HEK293 (cell line): ENCODE measurements at regions not wholly inside any gene's neighbourhood (a gene's known extent, or its start where the extent isn't known, plus 50 kb on each side); places are given as distances from the start of the nearest gene placed in this dataset.

Source experiments
- CTCF ChIA-PET: fragments of 350-600 bp; formaldehyde crosslinking; extraction: SDS; loops from one replicate; lab custom pipeline; 2021; ENCODE audit warnings: antibody characterized with exemption; lab: Yijun Ruan, JAX
- POLR2A ChIA-PET: fragments of 300-600 bp; formaldehyde crosslinking; extraction: SDS; loops from one replicate; lab custom pipeline; 2020; ENCODE audit warnings: antibody characterized with exemption, inconsistent platforms; lab: Yijun Ruan, JAX
- H3K27ac ChIP-seq: fragments of 200-500 bp; sonication (Bioruptor generic); 2 replicates; pipeline ENCODE4 v1.5.1; 2014; ENCODE audit warnings: low read depth, low read length, control low read depth, inconsistent platforms; ENCODE audit errors: extremely low read depth
- H3K36me3 ChIP-seq, 2 experiments: fragments of 200-500 bp in 1 of 2; sonication (Bioruptor generic) in 1 of 2; 1 replicate in 1 of 2; 2 replicates in 1 of 2; pipeline ENCODE4 v1.5.1; 2014 to 2017; ENCODE audit warnings: inconsistent platforms in 2 of 2, low read length in 2 of 2; ENCODE audit not compliant: control insufficient read depth in 2 of 2, insufficient read depth in 1 of 2
- H3K4me1 ChIP-seq: fragments of 200-500 bp; sonication (Bioruptor generic); 2 replicates; pipeline ENCODE4 v1.5.1; 2014; ENCODE audit warnings: mild to moderate bottlenecking, low read length, inconsistent platforms; ENCODE audit not compliant: control insufficient read depth, insufficient read depth
- H3K4me3 ChIP-seq: 2 replicates; pipeline ENCODE4 v1.5.1; 2011; ENCODE audit warnings: low read depth, mild to moderate bottlenecking, control low read depth, low read length, moderate library complexity
- H3K9me3 ChIP-seq: fragments of 200-500 bp; sonication (Bioruptor generic); 2 replicates; pipeline ENCODE4 v1.5.1; 2014; ENCODE audit warnings: low read depth, low read length, inconsistent platforms; ENCODE audit not compliant: control insufficient read depth, insufficient read depth
- GLI2 ChIP-seq: fragments of 450-650 bp; formaldehyde crosslinking; IDR thresholded peaks from 2 replicates; pipeline ENCODE4; 2017; ENCODE audit warnings: missing biosample characterization, missing genetic modification characterization, low read depth, borderline replicate concordance
- HOXD13 ChIP-seq: sonication (generic); formaldehyde crosslinking; IDR thresholded peaks from 2 replicates; pipeline ENCODE4 v1.8.0; 2022; ENCODE audit warnings: missing genetic modification reagents, borderline replicate concordance
- KLF17 ChIP-seq: fragments of 450-650 bp; formaldehyde crosslinking; IDR thresholded peaks from 2 replicates; pipeline ENCODE4 v1.5.1; 2016; ENCODE audit warnings: missing biosample characterization, missing genetic modification characterization
- MEIS1 ChIP-seq: sonication (generic); formaldehyde crosslinking; IDR thresholded peaks from 2 replicates; pipeline ENCODE4 v1.8.1; 2022; ENCODE audit warnings: missing genetic modification reagents, mild to moderate bottlenecking, borderline replicate concordance
- PATZ1 ChIP-seq: fragments of 450-650 bp; formaldehyde crosslinking; IDR thresholded peaks from 2 replicates; pipeline ENCODE4 v1.5.1; 2016; ENCODE audit warnings: missing biosample characterization, missing genetic modification characterization
- TRIM28 ChIP-seq: IDR thresholded peaks from 2 replicates; pipeline ENCODE4 v1.6.1; 2011; ENCODE audit warnings: low read length, control low read depth, borderline replicate concordance
- YY1 ChIP-seq: fragments of 450-650 bp; formaldehyde crosslinking; IDR thresholded peaks from 2 replicates; pipeline ENCODE4 v1.5.1; 2018; ENCODE audit warnings: missing biosample characterization, missing genetic modification characterization
- ZBTB17 ChIP-seq: fragments of 450-650 bp; formaldehyde crosslinking; IDR thresholded peaks from 2 replicates; pipeline ENCODE4 v1.5.1; 2016; ENCODE audit warnings: missing biosample characterization, missing genetic modification characterization
- ZFP3 ChIP-seq: fragments of 450-650 bp; formaldehyde crosslinking; IDR thresholded peaks from 2 replicates; pipeline ENCODE4 v1.5.1; 2016; ENCODE audit warnings: low read depth, missing biosample characterization, missing genetic modification characterization
- ZNF140 ChIP-seq: fragments of 450-650 bp; formaldehyde crosslinking; IDR thresholded peaks from 2 replicates; pipeline ENCODE4 v1.5.1; 2016; ENCODE audit warnings: missing biosample characterization, missing genetic modification characterization
- ZNF146 ChIP-seq: fragments of 450-650 bp; formaldehyde crosslinking; IDR thresholded peaks from 2 replicates; pipeline ENCODE4 v1.5.1; 2016; ENCODE audit warnings: missing biosample characterization, missing genetic modification characterization
- ZNF16 ChIP-seq: fragments of 450-650 bp; formaldehyde crosslinking; IDR thresholded peaks from 2 replicates; pipeline ENCODE4 v1.5.1; 2016; ENCODE audit warnings: low read depth, missing biosample characterization, missing genetic modification characterization
- ZNF174 ChIP-seq: fragments of 450-650 bp; formaldehyde crosslinking; IDR thresholded peaks from 2 replicates; pipeline ENCODE4 v1.5.0; 2017; ENCODE audit warnings: missing biosample characterization, mild to moderate bottlenecking, missing genetic modification characterization
- ZNF18 ChIP-seq: fragments of 450-650 bp; formaldehyde crosslinking; IDR thresholded peaks from 2 replicates; pipeline ENCODE4 v1.5.1; 2016; ENCODE audit warnings: missing biosample characterization, missing genetic modification characterization
- ZNF26 ChIP-seq: fragments of 450-650 bp; formaldehyde crosslinking; IDR thresholded peaks from 2 replicates; pipeline ENCODE4 v1.5.1; 2016; ENCODE audit warnings: missing biosample characterization, missing genetic modification characterization
- ZNF335 ChIP-seq: fragments of 450-650 bp; formaldehyde crosslinking; conservative IDR thresholded peaks from 2 replicates; pipeline ENCODE4 v1.5.1; 2016; ENCODE audit warnings: missing biosample characterization, missing genetic modification characterization
- ZNF426 ChIP-seq: fragments of 450-650 bp; formaldehyde crosslinking; IDR thresholded peaks from 2 replicates; pipeline ENCODE4 v1.5.1; 2017; ENCODE audit warnings: missing biosample characterization, missing genetic modification characterization, mild to moderate bottlenecking, inconsistent platforms, moderate library complexity
- ZNF555 ChIP-seq: fragments of 450-650 bp; formaldehyde crosslinking; conservative IDR thresholded peaks from 2 replicates; pipeline ENCODE4 v1.5.1; 2017; ENCODE audit warnings: missing biosample characterization, mild to moderate bottlenecking, missing genetic modification characterization, inconsistent platforms
- ZNF558 ChIP-seq: fragments of 450-650 bp; formaldehyde crosslinking; IDR thresholded peaks from 2 replicates; pipeline ENCODE4 v1.5.1; 2016; ENCODE audit warnings: missing biosample characterization, missing genetic modification characterization
- ZNF677 ChIP-seq: fragments of 450-650 bp; IDR thresholded peaks from 2 replicates; pipeline ENCODE4 v1.5.0; 2018; ENCODE audit warnings: missing biosample characterization, mild to moderate bottlenecking, missing genetic modification characterization, moderate library complexity
- ZNF707 ChIP-seq: fragments of 450-650 bp; formaldehyde crosslinking; IDR thresholded peaks from 2 replicates; pipeline ENCODE4 v1.5.1; 2016; ENCODE audit warnings: missing biosample characterization, missing genetic modification characterization
- ZNF785 ChIP-seq: fragments of 450-650 bp; formaldehyde crosslinking; IDR thresholded peaks from 2 replicates; pipeline ENCODE4 v1.5.1; 2016; ENCODE audit warnings: missing biosample characterization, missing genetic modification characterization
- ZSCAN30 ChIP-seq: fragments of 450-650 bp; IDR thresholded peaks from 2 replicates; pipeline ENCODE4 v1.5.1; 2018; ENCODE audit warnings: missing biosample characterization, mild to moderate bottlenecking, missing genetic modification characterization, moderate library complexity
- TF ChIP-seq, protein P1 (sequence below): IDR thresholded peaks from 2 replicates; pipeline ENCODE4 v1.6.1; 2011; ENCODE audit warnings: mild to moderate bottlenecking, low read depth, low read length, borderline replicate concordance
- TF ChIP-seq, protein P2 (sequence below): fragments of 450-650 bp; formaldehyde crosslinking; IDR thresholded peaks from 2 replicates; pipeline ENCODE4 v1.5.1; 2016; ENCODE audit warnings: missing biosample characterization, missing genetic modification characterization

DNA sequence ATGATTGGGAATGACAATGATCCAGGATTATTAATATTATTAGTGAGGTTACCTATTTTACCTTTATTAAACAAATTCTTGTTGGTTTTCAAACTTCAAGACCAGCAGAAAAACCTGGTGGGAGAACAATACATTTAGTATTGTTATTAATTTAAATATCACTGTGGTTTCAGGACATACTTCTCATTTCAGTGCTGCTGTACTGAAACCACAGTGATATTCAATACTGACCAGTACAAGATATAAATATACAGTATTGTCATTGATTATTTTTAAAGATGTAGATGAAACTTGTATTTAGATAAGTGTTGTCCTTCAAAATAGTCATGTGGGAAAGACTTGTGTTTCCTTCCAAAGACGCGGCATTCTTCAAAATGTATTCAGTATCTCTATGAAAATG, 1047.3 kb upstream of the CELF4 start:
- CTCF ChIA-PET = no interaction called here
- H3K4me3 ChIP-seq = no peak overlapping the region
- TF ChIP-seq KLF17 (tag by site-specific recombination) (no peak), PATZ1 (no peak), ZNF146 (no peak), YY1 (tag by site-specific recombination) (no peak), ZNF677 (tag by site-specific recombination) (no peak), ZNF18 (tag by site-specific recombination) (no peak), ZFP3 (no peak), HOXD13 (CRISPR knock-in tag) (no peak), ZSCAN30 (tag by site-specific recombination) (no peak), TRIM28 (no peak), ZNF140 (no peak), ZNF26 (tag by site-specific recombination) (no peak)
- TF ChIP-seq, protein P1, sequence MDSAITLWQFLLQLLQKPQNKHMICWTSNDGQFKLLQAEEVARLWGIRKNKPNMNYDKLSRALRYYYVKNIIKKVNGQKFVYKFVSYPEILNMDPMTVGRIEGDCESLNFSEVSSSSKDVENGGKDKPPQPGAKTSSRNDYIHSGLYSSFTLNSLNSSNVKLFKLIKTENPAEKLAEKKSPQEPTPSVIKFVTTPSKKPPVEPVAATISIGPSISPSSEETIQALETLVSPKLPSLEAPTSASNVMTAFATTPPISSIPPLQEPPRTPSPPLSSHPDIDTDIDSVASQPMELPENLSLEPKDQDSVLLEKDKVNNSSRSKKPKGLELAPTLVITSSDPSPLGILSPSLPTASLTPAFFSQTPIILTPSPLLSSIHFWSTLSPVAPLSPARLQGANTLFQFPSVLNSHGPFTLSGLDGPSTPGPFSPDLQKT = no peak
- TF ChIP-seq, protein P2, sequence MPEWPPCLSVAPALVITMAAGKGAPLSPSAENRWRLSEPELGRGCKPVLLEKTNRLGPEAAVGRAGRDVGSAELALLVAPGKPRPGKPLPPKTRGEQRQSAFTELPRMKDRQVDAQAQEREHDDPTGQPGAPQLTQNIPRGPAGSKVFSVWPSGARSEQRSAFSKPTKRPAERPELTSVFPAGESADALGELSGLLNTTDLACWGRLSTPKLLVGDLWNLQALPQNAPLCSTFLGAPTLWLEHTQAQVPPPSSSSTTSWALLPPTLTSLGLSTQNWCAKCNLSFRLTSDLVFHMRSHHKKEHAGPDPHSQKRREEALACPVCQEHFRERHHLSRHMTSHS (tag by site-specific recombination) = no peak
- TF ChIP-seq, all 188 proteins: peak for 0
- POLR2A ChIA-PET = no interaction called here
- Histone ChIP-seq H3K27ac (no peak overlapping the region), H3K9me3 (no peaks in the 10 kb centered on the region), H3K4me1 (no peaks in the 10 kb centered on the region), H3K36me3 (no peaks in the 10 kb centered on the region)

GRCh38 chr18:38611036-38611964, 1045.7 kb upstream of the CELF4 start:
- H3K27ac ChIP-seq = no peak overlapping the region
- no peaks in the 10 kb centered on the region for H3K4me1 ChIP-seq
- H3K36me3 ChIP-seq = no peaks in the 10 kb centered on the region
- no peaks in the 10 kb centered on the region for H3K9me3 ChIP-seq
- H3K4me3 ChIP-seq = no peak overlapping the region
- POLR2A ChIA-PET = no interaction called here
- CTCF ChIA-PET = no interaction called here
- no peak for TF ChIP-seq ZNF174 (tag by site-specific recombination)
- TF ChIP-seq ZNF558 (tag by site-specific recombination) = no peak
- no peak for TF ChIP-seq MEIS1 (CRISPR knock-in tag)
- TF ChIP-seq ZNF335 = no peak
- no peak for TF ChIP-seq ZNF785 (tag by site-specific recombination)
- no peak for TF ChIP-seq ZNF555 (tag by site-specific recombination)
- TF ChIP-seq ZFP3 = no peak
- no peak for TF ChIP-seq ZNF707 (tag by site-specific recombination)
- TF ChIP-seq ZNF26 (tag by site-specific recombination) = no peak
- no peak for TF ChIP-seq ZNF16 (tag by site-specific recombination)
- no peak for TF ChIP-seq ZBTB17 (tag by site-specific recombination)
- no peak for TF ChIP-seq ZNF426 (tag by site-specific recombination)
- no peak for TF ChIP-seq ZNF677 (tag by site-specific recombination)
- no peak for TF ChIP-seq GLI2 (tag by site-specific recombination)
